Gastrocnemius medialis (tissue), 4 donors: ENCODE measurements at regions not wholly inside any gene's neighbourhood (a gene's known extent, or its start where the extent isn't known, plus 50 kb on each side); places are given as distances from the start of the nearest gene placed in this dataset.

Source experiments
- CTCF ChIP-seq, 5 experiments: fragments of 450-650 bp in 3 of 5; fragments of 200-600 bp in 2 of 5; sonication (generic) in 2 of 5; IDR thresholded peaks in 4 of 5; conservative IDR thresholded peaks in 1 of 5; 1 replicate in 4 of 5; 2 replicates in 1 of 5; pipeline ENCODE4 v1.5.1; 2016 to 2019; ENCODE audit warnings: antibody characterized with exemption in 5 of 5, mild to moderate bottlenecking in 3 of 5, moderate library complexity in 3 of 5
- POLR2A ChIP-seq, 2 donors: fragments of 450-650 bp; IDR thresholded peaks; one replicate each; pipeline ENCODE4 v1.6.1; 2017; ENCODE audit warnings: antibody characterized with exemption in 2 of 2, mild to moderate bottlenecking in 2 of 2, moderate library complexity in 2 of 2

GRCh38 chr18:10012526-10012925, 98.7 kb downstream of the VAPA start:
- no peak for TF ChIP-seq POLR2A (IDR thresholded peaks at IDR 0.05)
- no peak for TF ChIP-seq CTCF (IDR thresholded peaks at IDR 0.05 in 4 of 5, conservative IDR thresholded peaks at IDR 0.05 in 1 of 5)
